ENCODE measurements at regions not wholly inside any gene's neighbourhood (a gene's known extent, or its start where the extent isn't known, plus 50 kb on each side); places are given as distances from the start of the nearest gene placed in this dataset.

DNA sequence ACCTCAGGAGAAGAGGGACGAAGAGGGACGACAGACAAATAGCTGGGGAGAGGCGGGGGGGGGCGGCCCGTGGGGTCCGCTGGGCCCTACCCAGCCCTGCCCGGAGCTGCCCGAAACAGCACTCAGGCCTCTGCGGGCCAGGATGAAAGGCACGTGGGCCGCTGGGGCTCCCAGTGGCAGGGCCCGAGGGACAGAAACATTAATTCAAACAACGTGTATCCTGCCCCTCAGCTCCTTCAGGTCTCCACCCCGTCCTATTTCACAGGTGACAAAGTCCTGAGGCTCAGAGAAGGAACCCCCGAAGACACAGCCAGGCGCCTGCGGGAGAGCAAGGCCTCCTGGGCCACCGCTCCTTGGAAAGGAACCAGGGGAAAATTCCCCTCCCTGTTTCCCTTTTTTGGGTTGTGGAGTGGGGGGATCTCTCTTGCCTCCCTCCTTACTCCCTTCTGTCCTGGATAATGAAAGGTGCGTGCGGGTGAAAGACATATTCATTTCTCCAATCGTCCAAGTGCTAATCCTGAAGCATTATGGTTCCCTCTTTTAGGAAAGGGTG, 93.3 kb downstream of the RNASET2 start:
- TF ChIP-seq CTCF (IDR thresholded peaks at IDR 0.05) (no peak), POLR2A (IDR thresholded peaks at IDR 0.05) (no peak)
